ENCODE measurements at regions not wholly inside any gene's neighbourhood (a gene's known extent, or its start where the extent isn't known, plus 50 kb on each side); places are given as distances from the start of the nearest gene placed in this dataset.

GRCh38 chr14:38342803-38343202 is 86.9 kb upstream of the CLEC14A start:
- H3K4me2 ChIP-seq (ENCODE audit: extremely low read depth, insufficient read depth, low read length): no peak overlapping the region
- H3K27ac ChIP-seq (ENCODE audit: insufficient read depth, low read length): peak overlapping the region; percentile 37
- no peak for TF ChIP-seq EZH2 (IDR thresholded peaks at IDR 0.05; ENCODE audit: low read length, missing control alignments)
- TF ChIP-seq CTCF (conservative IDR thresholded peaks at IDR 0.05 in 1 of 2, IDR thresholded peaks at IDR 0.05 in 1 of 2; ENCODE audit: low read depth in 1 of 2, low read length in 2 of 2): no peak

GRCh38 chr14:38339696-38340095 is 83.8 kb upstream of the CLEC14A start:
- no peaks in the 10 kb centered on the region for H3K9me3 ChIP-seq (ENCODE audit: control insufficient read depth, insufficient read depth, low read depth, low read length)
- H3K36me3 ChIP-seq (ENCODE audit: control insufficient read depth, insufficient read depth, low read length): no peaks in the 10 kb centered on the region
- no peak overlapping the region for H3K4me3 ChIP-seq (replicated peaks in 1 of 4; ENCODE audit: control extremely low read depth in 1 of 4, insufficient read depth in 1 of 4, low read depth in 3 of 4, low read length in 4 of 4)
- no peak for TF ChIP-seq EZH2 (IDR thresholded peaks at IDR 0.05; ENCODE audit: low read length, missing control alignments)
- no peaks in the 10 kb centered on the region for H3K27me3 ChIP-seq (ENCODE audit: control insufficient read depth, insufficient read depth, low read length)
- DNase-seq (ENCODE audit: low read depth in 2 of 2): peak; percentile 71 to 80
- no peaks in the 10 kb centered on the region for H4K20me1 ChIP-seq (ENCODE audit: control insufficient read depth, extremely low read depth, insufficient read depth, low read length)
- no peaks in the 10 kb centered on the region for H3K79me2 ChIP-seq (ENCODE audit: control insufficient read depth, insufficient read depth, low read length)
- no peak overlapping the region for H3K9ac ChIP-seq (ENCODE audit: insufficient read depth, low read length)
- H2AFZ ChIP-seq (ENCODE audit: low read length): no peak overlapping the region
- peaks cover 7% of the 10 kb centered on the region for H3K4me1 ChIP-seq (ENCODE audit: control insufficient read depth, extremely low read depth, insufficient read depth, low read length)
- no peak overlapping the region for H3K27ac ChIP-seq (ENCODE audit: insufficient read depth, low read length)
- peak overlapping the region; percentile 15 for H3K4me2 ChIP-seq (ENCODE audit: extremely low read depth, insufficient read depth, low read length)

More at GRCh38 chr14:38342803-38343202, 86.9 kb upstream of the CLEC14A start:
- Histone ChIP-seq H3K9me3 (ENCODE audit: control insufficient read depth, insufficient read depth, low read depth, low read length) (no peaks in the 10 kb centered on the region), H3K4me3 (replicated peaks in 1 of 4; ENCODE audit: control extremely low read depth in 1 of 4, insufficient read depth in 1 of 4, low read depth in 3 of 4, low read length in 4 of 4) (no peak overlapping the region), H3K4me1 (ENCODE audit: control insufficient read depth, extremely low read depth, insufficient read depth, low read length) (peaks cover 7% of the 10 kb centered on the region), H3K36me3 (ENCODE audit: control insufficient read depth, insufficient read depth, low read length) (no peaks in the 10 kb centered on the region), H4K20me1 (ENCODE audit: control insufficient read depth, extremely low read depth, insufficient read depth, low read length) (no peaks in the 10 kb centered on the region), H2AFZ (ENCODE audit: low read length) (no peak overlapping the region), H3K27me3 (ENCODE audit: control insufficient read depth, insufficient read depth, low read length) (no peaks in the 10 kb centered on the region), H3K79me2 (ENCODE audit: control insufficient read depth, insufficient read depth, low read length) (no peaks in the 10 kb centered on the region), H3K9ac (ENCODE audit: insufficient read depth, low read length) (no peak overlapping the region)
- peak; percentile 48 to 89 for DNase-seq (ENCODE audit: low read depth in 2 of 2)

DNA sequence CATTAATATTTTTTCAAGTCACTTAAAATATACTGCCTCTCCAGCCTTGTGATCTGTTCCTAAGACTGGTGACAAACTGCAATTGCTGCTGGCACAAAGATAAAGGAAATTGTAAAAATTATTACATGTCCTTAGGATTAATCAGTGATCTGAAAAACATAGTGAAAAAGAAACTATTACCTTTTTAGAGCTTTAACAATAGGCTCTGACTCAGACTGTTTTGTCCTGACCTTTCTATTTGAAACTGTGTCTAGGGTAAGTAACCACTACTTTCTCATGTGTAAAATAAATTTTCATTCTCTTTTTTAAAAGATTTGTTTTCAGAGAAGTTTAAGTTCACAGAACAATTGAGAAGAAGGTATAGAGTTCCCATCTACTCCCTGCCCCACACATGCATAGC is 80.4 kb upstream of the CLEC14A start:
- no peaks in the 10 kb centered on the region for H3K36me3 ChIP-seq (ENCODE audit: control insufficient read depth, insufficient read depth, low read length)
- peak in 1 of 2 donors; percentile 1 for DNase-seq (ENCODE audit: low read depth in 2 of 2)
- no peak overlapping the region for H3K4me3 ChIP-seq (replicated peaks in 1 of 4; ENCODE audit: control extremely low read depth in 1 of 4, insufficient read depth in 1 of 4, low read depth in 3 of 4, low read length in 4 of 4)
- H3K4me2 ChIP-seq (ENCODE audit: extremely low read depth, insufficient read depth, low read length): no peak overlapping the region
- H3K79me2 ChIP-seq (ENCODE audit: control insufficient read depth, insufficient read depth, low read length): no peaks in the 10 kb centered on the region
- H3K9me3 ChIP-seq (ENCODE audit: control insufficient read depth, insufficient read depth, low read depth, low read length): no peaks in the 10 kb centered on the region
- H2AFZ ChIP-seq (ENCODE audit: low read length): no peak overlapping the region
- H3K27me3 ChIP-seq (ENCODE audit: control insufficient read depth, insufficient read depth, low read length): no peaks in the 10 kb centered on the region
- no peak overlapping the region for H3K27ac ChIP-seq (ENCODE audit: insufficient read depth, low read length)
- H4K20me1 ChIP-seq (ENCODE audit: control insufficient read depth, extremely low read depth, insufficient read depth, low read length): no peaks in the 10 kb centered on the region
- TF ChIP-seq CTCF (conservative IDR thresholded peaks at IDR 0.05 in 1 of 2, IDR thresholded peaks at IDR 0.05 in 1 of 2; ENCODE audit: low read depth in 1 of 2, low read length in 2 of 2): no peak
- no peak for TF ChIP-seq EZH2 (IDR thresholded peaks at IDR 0.05; ENCODE audit: low read length, missing control alignments)
- no peak overlapping the region for H3K9ac ChIP-seq (ENCODE audit: insufficient read depth, low read length)
- peaks cover 3% of the 10 kb centered on the region for H3K4me1 ChIP-seq (ENCODE audit: control insufficient read depth, extremely low read depth, insufficient read depth, low read length)

All from fibroblast of lung (primary cell).